ENCODE measurements at regions not wholly inside any gene's neighbourhood (a gene's known extent, or its start where the extent isn't known, plus 50 kb on each side); places are given as distances from the start of the nearest gene placed in this dataset.

DNA sequence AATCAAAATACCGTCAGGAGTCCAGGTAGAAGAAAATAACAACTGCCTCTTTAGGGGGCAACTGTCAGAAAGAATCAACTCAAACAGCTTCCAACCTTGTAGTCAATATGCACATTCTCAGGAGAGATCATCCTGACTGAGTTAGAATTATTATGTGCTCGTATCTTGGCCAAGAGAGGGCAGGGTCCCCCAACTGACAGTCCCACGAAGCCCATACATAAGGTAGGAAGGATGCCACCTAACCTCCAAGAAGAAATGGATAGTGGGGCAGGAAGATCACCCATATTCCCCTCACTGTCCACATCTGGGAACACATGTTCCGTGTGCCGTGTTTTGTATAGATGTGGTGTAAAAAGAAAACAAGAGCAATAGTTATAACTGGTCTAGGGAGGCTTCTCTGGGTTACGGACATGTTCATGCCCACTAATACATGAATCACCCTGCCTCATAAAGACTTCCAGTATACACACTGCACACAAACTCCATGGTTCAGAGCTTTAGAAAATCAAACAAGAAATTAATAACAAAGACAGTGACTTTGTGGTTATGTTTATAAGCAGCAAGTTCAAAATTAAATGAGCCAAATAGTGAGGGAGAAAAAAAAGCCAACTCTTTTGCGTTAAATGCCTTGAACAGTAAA lies 295.6 kb downstream of the FGFR2 start:
- no peak overlapping the region for H3K4me3 ChIP-seq (ENCODE audit: low read depth, low read length)
- no peaks in the 10 kb centered on the region for H3K27me3 ChIP-seq (ENCODE audit: control insufficient read depth, insufficient read depth, low read length)
- H3K27ac ChIP-seq (ENCODE audit: low read depth, low read length): no peak overlapping the region
- no peaks in the 10 kb centered on the region for H3K36me3 ChIP-seq (ENCODE audit: control insufficient read depth, insufficient read depth, low read length)
- no peak for DNase-seq (ENCODE audit: low read depth in 4 of 6, low spot score in 6 of 6)
- no peaks in the 10 kb centered on the region for H3K9me3 ChIP-seq (ENCODE audit: control insufficient read depth, insufficient read depth, low read length)
- no peaks in the 10 kb centered on the region for H3K4me1 ChIP-seq (ENCODE audit: control insufficient read depth, insufficient read depth, low read length)
- no CpG with 5 or more reads among the region's 7 CpGs for WGBS (ENCODE audit: insufficient coverage)

DNA sequence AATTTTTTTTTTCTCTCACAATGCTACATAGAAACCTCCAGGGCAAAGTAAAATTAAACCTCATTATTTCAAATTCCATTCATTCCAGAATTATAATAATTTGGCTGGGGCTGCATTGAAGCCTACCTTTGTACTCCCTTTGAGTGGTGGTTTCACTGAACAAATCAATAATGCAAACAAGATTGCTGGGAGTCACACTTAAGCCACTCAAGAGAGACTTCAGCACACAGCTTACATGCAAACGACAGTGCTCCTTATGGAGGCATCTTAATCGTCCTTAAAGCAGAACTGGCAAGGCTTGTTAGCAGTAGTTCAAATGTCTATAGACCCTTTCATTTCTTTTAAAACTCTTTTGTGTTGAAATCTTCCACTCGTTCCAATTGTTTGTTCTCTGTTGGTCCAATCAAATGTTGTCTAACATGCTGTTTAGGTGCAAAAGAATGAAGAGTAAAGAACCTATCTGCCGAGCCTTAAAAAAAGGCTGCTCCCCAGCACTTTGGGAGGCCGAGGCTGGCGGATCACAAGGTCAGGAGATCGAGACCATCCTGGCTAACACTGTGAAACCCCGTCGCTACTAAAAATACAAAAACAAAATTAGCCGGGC lies 294.9 kb downstream of the FGFR2 start:
- DNase-seq (ENCODE audit: low read depth in 4 of 6, low spot score in 6 of 6): peak in 1 of 6 donors; percentile 69
- H3K27ac ChIP-seq (ENCODE audit: low read depth, low read length): no peak overlapping the region
- H3K4me1 ChIP-seq (ENCODE audit: control insufficient read depth, insufficient read depth, low read length): no peaks in the 10 kb centered on the region
- no peak overlapping the region for H3K4me3 ChIP-seq (ENCODE audit: low read depth, low read length)
- no peaks in the 10 kb centered on the region for H3K27me3 ChIP-seq (ENCODE audit: control insufficient read depth, insufficient read depth, low read length)
- WGBS (ENCODE audit: insufficient coverage): 64% methylated on average over 10 of the region's 10 CpGs
- H3K36me3 ChIP-seq (ENCODE audit: control insufficient read depth, insufficient read depth, low read length): no peaks in the 10 kb centered on the region
- no peaks in the 10 kb centered on the region for H3K9me3 ChIP-seq (ENCODE audit: control insufficient read depth, insufficient read depth, low read length)

DNA sequence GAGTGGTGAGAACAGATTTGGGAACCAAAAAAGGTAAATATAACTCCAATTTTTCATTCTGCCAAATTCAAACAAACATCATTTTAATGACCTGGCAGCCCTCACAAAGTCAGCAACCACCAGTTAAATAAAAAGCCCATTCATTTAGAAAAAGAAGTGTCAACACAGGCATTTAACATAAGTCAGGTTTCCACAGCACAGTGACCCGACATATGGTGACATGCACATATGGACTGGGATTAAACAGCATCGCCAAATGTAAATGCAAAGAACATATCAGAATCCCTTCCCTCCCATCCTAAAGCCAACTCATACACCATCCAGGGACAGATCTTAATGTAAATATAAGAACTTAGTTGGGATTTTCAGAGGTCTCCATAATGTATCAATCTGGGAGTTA lies 293.2 kb downstream of the FGFR2 start:
- WGBS (ENCODE audit: insufficient coverage): no CpG with 5 or more reads among the region's 2 CpGs

DNA sequence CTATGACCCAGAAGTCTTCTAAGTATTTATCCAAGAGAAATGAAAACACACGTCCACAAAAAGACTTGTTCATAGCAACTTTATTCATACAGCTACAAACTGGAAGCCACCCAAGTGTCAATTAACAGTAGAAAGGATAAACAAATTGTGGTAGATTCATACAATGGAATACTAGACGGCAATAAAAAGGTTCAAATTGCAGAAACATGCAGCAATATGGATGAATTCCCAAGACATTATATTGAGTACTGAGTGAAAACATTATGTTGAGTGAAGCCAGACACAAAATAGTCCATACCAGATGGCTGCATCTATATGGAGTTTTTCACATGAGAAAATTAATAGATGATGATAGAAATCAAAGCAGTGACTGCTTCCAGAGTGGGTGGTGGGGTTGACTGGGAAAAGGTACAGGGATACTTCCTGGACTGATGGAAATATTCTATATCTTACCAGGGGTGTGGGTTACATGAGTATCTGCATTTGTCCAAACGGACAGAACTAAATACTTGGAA lies 292.0 kb downstream of the FGFR2 start:
- DNase-seq (ENCODE audit: low read depth in 4 of 6, low spot score in 6 of 6): no peak
- Histone ChIP-seq H3K27me3 (ENCODE audit: control insufficient read depth, insufficient read depth, low read length) (no peaks in the 10 kb centered on the region), H3K9me3 (ENCODE audit: control insufficient read depth, insufficient read depth, low read length) (no peaks in the 10 kb centered on the region), H3K4me3 (ENCODE audit: low read depth, low read length) (no peak overlapping the region), H3K4me1 (ENCODE audit: control insufficient read depth, insufficient read depth, low read length) (no peaks in the 10 kb centered on the region), H3K36me3 (ENCODE audit: control insufficient read depth, insufficient read depth, low read length) (no peaks in the 10 kb centered on the region), H3K27ac (ENCODE audit: low read depth, low read length) (no peak overlapping the region)
- no CpG with 5 or more reads among the region's 3 CpGs for WGBS (ENCODE audit: insufficient coverage)

More for the DNA sequence above, 293.2 kb downstream of the FGFR2 start:
- H3K27me3 ChIP-seq (ENCODE audit: control insufficient read depth, insufficient read depth, low read length): no peaks in the 10 kb centered on the region
- no peaks in the 10 kb centered on the region for H3K9me3 ChIP-seq (ENCODE audit: control insufficient read depth, insufficient read depth, low read length)
- H3K4me3 ChIP-seq (ENCODE audit: low read depth, low read length): no peak overlapping the region
- H3K4me1 ChIP-seq (ENCODE audit: control insufficient read depth, insufficient read depth, low read length): no peaks in the 10 kb centered on the region
- no peak overlapping the region for H3K27ac ChIP-seq (ENCODE audit: low read depth, low read length)
- no peaks in the 10 kb centered on the region for H3K36me3 ChIP-seq (ENCODE audit: control insufficient read depth, insufficient read depth, low read length)
- peak in 1 of 6 donors; percentile 61 for DNase-seq (ENCODE audit: low read depth in 4 of 6, low spot score in 6 of 6)

DNA sequence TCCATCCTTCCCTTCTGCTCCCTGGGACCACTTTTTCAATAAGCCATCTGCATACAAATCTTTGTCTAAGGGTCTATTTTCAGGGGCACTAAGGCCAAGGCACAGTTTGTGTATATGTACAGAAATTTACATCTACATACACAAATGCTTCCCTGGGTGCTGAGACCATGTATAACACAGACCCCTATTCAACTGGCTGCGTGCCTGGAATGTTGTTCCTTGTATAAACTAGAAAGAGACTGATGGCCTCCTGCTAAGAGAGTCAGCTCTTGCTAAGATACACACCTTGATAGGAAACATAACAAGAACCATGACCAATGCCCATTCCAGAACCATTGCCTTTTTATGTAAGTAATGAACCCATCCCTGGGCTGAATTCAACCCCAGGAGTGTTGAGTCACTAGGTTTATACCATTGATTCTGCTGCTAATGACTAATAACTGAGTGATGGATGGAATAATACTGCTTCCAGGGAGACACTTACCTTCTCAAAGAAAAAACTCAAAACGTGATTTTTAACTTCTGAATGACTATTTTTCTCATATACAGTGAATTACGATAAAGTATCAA lies 290.7 kb downstream of the FGFR2 start:
- no peaks in the 10 kb centered on the region for H3K27me3 ChIP-seq (ENCODE audit: control insufficient read depth, insufficient read depth, low read length)
- H3K4me3 ChIP-seq (ENCODE audit: low read depth, low read length): no peak overlapping the region
- no peak overlapping the region for H3K27ac ChIP-seq (ENCODE audit: low read depth, low read length)
- no peaks in the 10 kb centered on the region for H3K9me3 ChIP-seq (ENCODE audit: control insufficient read depth, insufficient read depth, low read length)
- no peak for DNase-seq (ENCODE audit: low read depth in 4 of 6, low spot score in 6 of 6)
- WGBS (ENCODE audit: insufficient coverage): 80% methylated on average over 1 of the region's 3 CpGs
- H3K4me1 ChIP-seq (ENCODE audit: control insufficient read depth, insufficient read depth, low read length): no peaks in the 10 kb centered on the region
- H3K36me3 ChIP-seq (ENCODE audit: control insufficient read depth, insufficient read depth, low read length): no peaks in the 10 kb centered on the region

DNA sequence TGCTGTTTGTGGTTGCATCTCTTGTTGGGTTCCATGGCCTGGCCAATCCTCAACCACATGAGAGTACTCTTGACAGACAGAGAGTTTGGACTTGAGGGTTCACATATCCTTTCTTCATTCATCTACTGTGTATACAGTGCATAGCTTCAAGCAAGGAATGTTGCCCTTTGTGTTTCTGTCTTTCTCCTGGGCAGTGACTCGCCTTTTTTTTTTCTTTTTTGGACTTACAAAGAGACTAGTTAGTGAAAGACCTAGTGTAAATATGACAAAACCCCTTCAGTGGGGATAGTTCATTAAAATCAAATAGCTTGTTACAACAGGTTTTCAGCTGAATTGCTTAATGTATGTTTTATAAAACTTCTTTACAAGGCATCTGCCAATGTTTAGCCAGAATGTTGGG lies 290.2 kb downstream of the FGFR2 start:
- Histone ChIP-seq H3K36me3 (ENCODE audit: control insufficient read depth, insufficient read depth, low read length) (no peaks in the 10 kb centered on the region), H3K4me3 (ENCODE audit: low read depth, low read length) (no peak overlapping the region), H3K27ac (ENCODE audit: low read depth, low read length) (no peak overlapping the region), H3K27me3 (ENCODE audit: control insufficient read depth, insufficient read depth, low read length) (no peaks in the 10 kb centered on the region), H3K9me3 (ENCODE audit: control insufficient read depth, insufficient read depth, low read length) (no peaks in the 10 kb centered on the region), H3K4me1 (ENCODE audit: control insufficient read depth, insufficient read depth, low read length) (no peaks in the 10 kb centered on the region)
- no peak for DNase-seq (ENCODE audit: low read depth in 4 of 6, low spot score in 6 of 6)
- WGBS (ENCODE audit: insufficient coverage): no CpG with 5 or more reads among the region's 1 CpG

DNA sequence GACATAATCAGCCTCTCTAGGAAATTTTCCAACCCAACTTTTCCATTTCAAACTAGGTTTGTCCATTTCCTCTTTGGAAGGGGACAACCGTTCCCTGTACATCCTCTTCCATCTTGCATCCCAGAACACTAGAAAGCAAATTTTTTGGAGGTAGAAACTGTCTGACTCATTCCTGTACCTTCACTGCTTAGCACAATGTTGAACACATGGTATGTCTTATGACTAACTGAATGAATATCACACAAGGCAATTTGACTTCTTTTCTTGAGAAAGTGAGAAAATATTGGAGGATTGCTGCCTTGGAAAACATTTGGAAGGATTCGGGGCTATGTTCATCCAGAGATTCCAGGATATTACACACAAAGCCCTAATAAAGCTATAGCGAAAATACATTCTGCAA lies 289.1 kb downstream of the FGFR2 start:
- 100% methylated on average over 2 of the region's 3 CpGs for WGBS (ENCODE audit: insufficient coverage)
- peak in 1 of 6 donors; percentile 26 for DNase-seq (ENCODE audit: low read depth in 4 of 6, low spot score in 6 of 6)
- no peaks in the 10 kb centered on the region for H3K9me3 ChIP-seq (ENCODE audit: control insufficient read depth, insufficient read depth, low read length)

DNA sequence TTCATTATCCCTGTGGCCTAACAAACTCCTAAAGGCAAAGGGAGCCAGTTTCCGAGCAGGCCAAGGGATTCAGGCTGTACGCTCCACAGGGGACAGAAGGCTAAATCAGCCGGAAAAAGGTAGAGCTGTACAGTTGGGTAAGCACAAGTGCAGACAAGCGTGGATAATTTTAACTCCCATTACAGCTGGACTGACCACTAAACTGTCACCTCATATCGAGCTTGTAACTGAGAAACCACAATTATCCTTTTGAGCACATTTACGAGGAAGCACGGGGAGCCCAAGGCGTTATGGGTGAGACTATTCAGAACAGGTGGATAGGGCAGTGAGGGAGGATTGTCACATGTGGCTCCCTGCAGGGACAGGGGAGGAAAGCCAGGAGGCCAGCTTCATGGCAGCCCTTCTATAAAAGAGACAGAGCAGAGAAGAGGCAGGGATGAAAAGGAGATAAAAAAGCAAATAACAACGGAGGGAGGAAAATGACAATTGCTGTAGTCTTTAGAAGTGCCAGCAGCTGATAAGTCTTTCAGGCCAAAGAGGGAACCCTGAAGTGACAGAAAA lies 288.0 kb downstream of the FGFR2 start:
- peak in 3 of 6 donors; percentile 20 to 73 (median 28) for DNase-seq (ENCODE audit: low read depth in 4 of 6, low spot score in 6 of 6)
- no peaks in the 10 kb centered on the region for H3K27me3 ChIP-seq (ENCODE audit: control insufficient read depth, insufficient read depth, low read length)
- 41% methylated on average over 6 of the region's 9 CpGs for WGBS (ENCODE audit: insufficient coverage)
- no peak overlapping the region for H3K27ac ChIP-seq (ENCODE audit: low read depth, low read length)
- no peaks in the 10 kb centered on the region for H3K9me3 ChIP-seq (ENCODE audit: control insufficient read depth, insufficient read depth, low read length)
- H3K36me3 ChIP-seq (ENCODE audit: control insufficient read depth, insufficient read depth, low read length): no peaks in the 10 kb centered on the region
- H3K4me3 ChIP-seq (ENCODE audit: low read depth, low read length): no peak overlapping the region
- H3K4me1 ChIP-seq (ENCODE audit: control insufficient read depth, insufficient read depth, low read length): no peaks in the 10 kb centered on the region

More for the DNA sequence above, 289.1 kb downstream of the FGFR2 start:
- no peaks in the 10 kb centered on the region for H3K36me3 ChIP-seq (ENCODE audit: control insufficient read depth, insufficient read depth, low read length)
- H3K27me3 ChIP-seq (ENCODE audit: control insufficient read depth, insufficient read depth, low read length): no peaks in the 10 kb centered on the region
- H3K27ac ChIP-seq (ENCODE audit: low read depth, low read length): no peak overlapping the region
- H3K4me3 ChIP-seq (ENCODE audit: low read depth, low read length): no peak overlapping the region
- no peaks in the 10 kb centered on the region for H3K4me1 ChIP-seq (ENCODE audit: control insufficient read depth, insufficient read depth, low read length)

DNA sequence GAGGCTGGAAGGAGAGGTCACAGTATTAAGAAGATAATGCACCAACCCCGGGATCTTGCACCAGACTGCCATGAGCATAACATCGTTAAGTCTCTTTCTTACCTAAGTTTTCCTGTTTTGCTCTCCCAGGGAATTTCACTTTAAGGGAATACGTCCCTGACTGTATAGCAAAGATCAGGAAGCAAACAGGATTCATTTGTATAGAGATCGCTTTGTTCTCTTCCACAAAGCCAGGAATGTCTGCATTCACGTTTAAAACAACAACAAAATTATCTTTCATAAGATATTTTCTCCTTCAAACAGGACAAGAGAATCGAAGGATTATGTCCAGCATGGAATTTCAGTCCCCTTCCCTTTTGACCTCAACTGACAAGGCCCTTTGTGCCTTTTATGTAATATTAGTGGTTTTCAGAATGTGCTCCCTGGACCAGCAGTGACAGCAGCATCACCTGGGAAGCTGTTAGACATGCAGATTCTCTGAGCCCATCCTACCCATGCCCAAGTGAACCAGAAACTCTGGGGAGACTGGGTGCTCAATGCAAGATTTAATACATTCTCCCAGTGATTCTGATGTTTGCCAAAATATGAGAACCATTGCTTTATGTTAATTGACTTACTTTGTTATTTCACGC lies 286.3 kb downstream of the FGFR2 start:
- Histone ChIP-seq H3K36me3 (ENCODE audit: control insufficient read depth, insufficient read depth, low read length) (no peaks in the 10 kb centered on the region), H3K9me3 (ENCODE audit: control insufficient read depth, insufficient read depth, low read length) (no peaks in the 10 kb centered on the region), H3K27ac (ENCODE audit: low read depth, low read length) (no peak overlapping the region), H3K27me3 (ENCODE audit: control insufficient read depth, insufficient read depth, low read length) (no peaks in the 10 kb centered on the region), H3K4me1 (ENCODE audit: control insufficient read depth, insufficient read depth, low read length) (no peaks in the 10 kb centered on the region), H3K4me3 (ENCODE audit: low read depth, low read length) (no peak overlapping the region)
- no peak for DNase-seq (ENCODE audit: low read depth in 4 of 6, low spot score in 6 of 6)
- WGBS (ENCODE audit: insufficient coverage): 75% methylated on average over 3 of the region's 7 CpGs
